HUES48 (cell line): ENCODE measurements at regions not wholly inside any gene's neighbourhood (a gene's known extent, or its start where the extent isn't known, plus 50 kb on each side); places are given as distances from the start of the nearest gene placed in this dataset.

ENCODE experiments used
- H3K27ac ChIP-seq: one replicate; pipeline ENCODE4 v1.7.0; 2013; ENCODE audit warnings: low read depth, low read length, inconsistent platforms
- H3K27me3 ChIP-seq: 2 replicates; pipeline ENCODE4 v1.6.1; 2013; ENCODE audit warnings: mild to moderate bottlenecking, low read length; ENCODE audit not compliant: control insufficient read depth, insufficient read depth
- H3K36me3 ChIP-seq: 2 replicates; pipeline ENCODE4 v1.6.1; 2013; ENCODE audit warnings: low read length; ENCODE audit not compliant: control insufficient read depth, insufficient read depth
- H3K4me1 ChIP-seq: 2 replicates; pipeline ENCODE4 v1.6.1; 2013; ENCODE audit warnings: mild to moderate bottlenecking, low read length; ENCODE audit not compliant: control insufficient read depth, insufficient read depth
- H3K4me3 ChIP-seq: 2 replicates; pipeline ENCODE4 v1.5.1; 2013; ENCODE audit warnings: mild to moderate bottlenecking, low read depth, low read length
- H3K9ac ChIP-seq: 2 replicates; pipeline ENCODE4 v1.6.1; 2013; ENCODE audit warnings: mild to moderate bottlenecking, low read depth, low read length, moderate library complexity
- H3K9me3 ChIP-seq: 2 replicates; pipeline ENCODE4 v1.6.1; 2013; ENCODE audit warnings: low read length; ENCODE audit not compliant: control insufficient read depth, insufficient read depth

GRCh38 chr21:31397515-31397926 is 53.5 kb upstream of the TIAM1 start:
- no peaks in the 10 kb centered on the region for H3K9me3 ChIP-seq
- H3K27me3 ChIP-seq: no peaks in the 10 kb centered on the region
- no peak overlapping the region for H3K4me3 ChIP-seq
- no peak overlapping the region for H3K9ac ChIP-seq
- H3K4me1 ChIP-seq: peaks cover 9% of the 10 kb centered on the region; the same call in 1 of the 2 replicates
- H3K36me3 ChIP-seq: no peaks in the 10 kb centered on the region
- H3K27ac ChIP-seq: peak overlapping the region; percentile 33

- no peaks in the 10 kb centered on the region for H3K36me3 ChIP-seq
- no peak overlapping the region for H3K4me3 ChIP-seq
- H3K9ac ChIP-seq: no peak overlapping the region
- no peaks in the 10 kb centered on the region for H3K9me3 ChIP-seq
- H3K27ac ChIP-seq: no peak overlapping the region
- H3K4me1 ChIP-seq: peaks cover 9% of the 10 kb centered on the region; the same call in 1 of the 2 replicates
- no peaks in the 10 kb centered on the region for H3K27me3 ChIP-seq
Measured at GRCh38 chr21:31397030-31397429, 53.0 kb upstream of the TIAM1 start.

DNA sequence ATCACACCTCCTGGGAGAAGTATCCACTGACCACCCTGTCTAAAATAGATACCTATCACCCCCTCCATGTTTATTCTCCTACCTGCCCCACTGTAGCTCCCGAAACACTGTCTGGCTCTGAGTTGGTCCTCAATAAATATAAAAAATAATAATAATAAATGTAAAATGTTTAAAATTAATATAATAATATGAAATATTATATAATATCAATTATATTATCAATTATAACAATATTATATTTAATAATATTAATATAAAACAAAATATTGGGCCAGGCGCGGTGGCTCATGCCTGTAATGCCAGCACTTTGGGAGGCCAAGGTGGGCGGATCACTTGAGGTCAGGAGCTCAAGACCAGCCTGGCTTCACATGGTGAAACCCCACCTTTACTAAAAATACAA is 52.3 kb upstream of the TIAM1 start:
- Histone ChIP-seq H3K9me3 (no peaks in the 10 kb centered on the region), H3K36me3 (no peaks in the 10 kb centered on the region), H3K4me3 (no peak overlapping the region)

GRCh38 chr21:31395791-31396190 is 51.7 kb upstream of the TIAM1 start:
- Histone ChIP-seq H3K9ac (no peak overlapping the region), H3K4me3 (no peak overlapping the region), H3K27ac (no peak overlapping the region), H3K36me3 (no peaks in the 10 kb centered on the region), H3K4me1 (peaks cover 9% of the 10 kb centered on the region; the same call in 1 of the 2 replicates), H3K9me3 (no peaks in the 10 kb centered on the region), H3K27me3 (no peaks in the 10 kb centered on the region)

More for the DNA sequence above, 52.3 kb upstream of the TIAM1 start:
- Histone ChIP-seq H3K9ac (no peak overlapping the region), H3K27me3 (no peaks in the 10 kb centered on the region), H3K4me1 (peaks cover 9% of the 10 kb centered on the region; the same call in 1 of the 2 replicates), H3K27ac (no peak overlapping the region)

DNA sequence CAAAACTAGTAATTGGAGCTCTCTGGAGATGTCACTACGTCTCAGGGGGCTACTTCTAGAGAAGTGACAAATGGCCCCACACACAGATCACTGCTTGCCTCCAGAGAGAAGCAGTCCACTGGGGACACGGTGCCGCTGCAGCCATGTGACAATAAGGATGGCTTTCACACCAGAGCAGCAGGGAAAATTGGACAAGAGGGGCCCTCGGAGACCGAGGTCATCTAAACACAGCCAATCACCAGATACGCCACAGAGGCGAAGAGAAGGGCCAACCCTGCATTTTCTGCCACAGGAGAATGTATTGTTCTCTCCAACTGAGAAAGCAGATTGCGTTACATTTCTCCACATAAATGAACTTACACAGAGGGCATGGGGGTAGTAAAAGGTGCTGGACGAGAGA is 51.2 kb upstream of the TIAM1 start:
- Histone ChIP-seq H3K27ac (no peak overlapping the region), H3K4me1 (peaks cover 9% of the 10 kb centered on the region; the same call in 1 of the 2 replicates), H3K9ac (no peak overlapping the region), H3K4me3 (no peak overlapping the region), H3K9me3 (no peaks in the 10 kb centered on the region), H3K36me3 (no peaks in the 10 kb centered on the region), H3K27me3 (no peaks in the 10 kb centered on the region)

- Histone ChIP-seq H3K9me3 (no peaks in the 10 kb centered on the region), H3K9ac (no peak overlapping the region), H3K4me1 (peaks cover 9% of the 10 kb centered on the region; the same call in 1 of the 2 replicates), H3K27ac (no peak overlapping the region), H3K27me3 (no peaks in the 10 kb centered on the region), H3K36me3 (no peaks in the 10 kb centered on the region), H3K4me3 (no peak overlapping the region)
Measured at GRCh38 chr21:31394309-31394708, 50.2 kb upstream of the TIAM1 start.
